HG02840 (cell line): ENCODE measurements at regions not wholly inside any gene's neighbourhood (a gene's known extent, or its start where the extent isn't known, plus 50 kb on each side); places are given as distances from the start of the nearest gene placed in this dataset.

Source experiments
- ATAC-seq: cut with Tn5 transposase; IDR thresholded peaks from one replicate; pipeline ENCODE4 v1.9.1; 2021; ENCODE audit warnings: mild to moderate bottlenecking, moderate library complexity, moderate number of reproducible peaks; ENCODE audit not compliant: unreplicated experiment, low FRiP score

GRCh38 chr2:898319-898718 lies 52.3 kb upstream of the SNTG2 start:
- no peak for ATAC-seq

GRCh38 chr2:897091-897490 lies 53.6 kb upstream of the SNTG2 start:
- ATAC-seq = no peak

- ATAC-seq = no peak
Observed at GRCh38 chr2:893311-893710, 57.3 kb upstream of the SNTG2 start.

- ATAC-seq = no peak
Observed at GRCh38 chr2:892892-893291, 57.8 kb upstream of the SNTG2 start.

GRCh38 chr2:892401-892800 lies 58.2 kb upstream of the SNTG2 start:
- no peak for ATAC-seq

- ATAC-seq = no peak
Observed at GRCh38 chr2:891734-892133, 58.9 kb upstream of the SNTG2 start.

GRCh38 chr2:890791-891190 lies 59.9 kb upstream of the SNTG2 start:
- ATAC-seq = no peak

GRCh38 chr2:890214-890613 lies 60.4 kb upstream of the SNTG2 start:
- no peak for ATAC-seq

GRCh38 chr2:888906-889566 lies 61.6 kb upstream of the SNTG2 start:
- ATAC-seq = no peak

- no peak for ATAC-seq
Observed at GRCh38 chr2:888211-888801, 62.3 kb upstream of the SNTG2 start.

GRCh38 chr2:887639-888038 lies 63.0 kb upstream of the SNTG2 start:
- no peak for ATAC-seq

- no peak for ATAC-seq
Observed at GRCh38 chr2:886072-887022, 64.3 kb upstream of the SNTG2 start.

GRCh38 chr2:885230-886071 lies 65.2 kb upstream of the SNTG2 start:
- ATAC-seq = no peak

GRCh38 chr2:883803-884748 lies 66.6 kb upstream of the SNTG2 start:
- no peak for ATAC-seq

GRCh38 chr2:883260-883802 lies 67.3 kb upstream of the SNTG2 start:
- ATAC-seq = no peak

GRCh38 chr2:881204-881918 lies 69.3 kb upstream of the SNTG2 start:
- ATAC-seq = no peak

GRCh38 chr2:880201-880970 lies 70.3 kb upstream of the SNTG2 start:
- ATAC-seq = no peak

- no peak for ATAC-seq
Observed at GRCh38 chr2:879540-879939, 71.1 kb upstream of the SNTG2 start.
